GM12878 (cell line): ENCODE measurements at regions not wholly inside any gene's neighbourhood (a gene's known extent, or its start where the extent isn't known, plus 50 kb on each side); places are given as distances from the start of the nearest gene placed in this dataset.

ENCODE experiments used
- ATAC-seq: fragments of 200-7000 bp; cut with Tn5 transposase; 3 replicates; pipeline ENCODE4 v1.9.1; 2020; ENCODE audit warnings: mild to moderate bottlenecking, moderate library complexity
- BruUV-seq: library from RNA; stranded (reverse); fragments of 400-500 nt; replicated peaks from 2 replicates; lab custom pipeline; 2021; lab: Mats Ljungman, UMichigan
- CTCF ChIA-PET: fragments of 300-600 bp; sonication (Branson Sonifier 250); formaldehyde crosslinking; extraction: SDS; loops from one replicate; lab custom pipeline; 2021; ENCODE audit warnings: inconsistent platforms; lab: Yijun Ruan, JAX
- POLR2A ChIA-PET: fragments of 350-600 bp; formaldehyde crosslinking; extraction: SDS; loops from one replicate; lab custom pipeline; 2021; ENCODE audit warnings: inconsistent platforms; lab: Charles Lee
- RAD21 ChIA-PET: fragments of 300-600 bp; sonication (Branson Sonifier 250); formaldehyde crosslinking; loops from one replicate; lab custom pipeline; 2023; ENCODE audit warnings: antibody characterized with exemption; ENCODE audit not compliant: unreplicated experiment; lab: Charles Lee
- SMC1A ChIA-PET: fragments of 300-600 bp; sonication (Branson Sonifier 250); formaldehyde crosslinking; loops from one replicate; lab custom pipeline; 2023; ENCODE audit not compliant: unreplicated experiment, uncharacterized antibody; lab: Charles Lee
- DNase-seq: peaks from one replicate; pipeline ENCODE4 v3.0.0-alpha.2; 2011; ENCODE audit warnings: low read depth, low spot score
- FAIRE-seq: peaks from 3 replicates; lab custom pipeline; 2011; peaks lifted over from hg19 to GRCh38; lab: Jason Lieb, UNC
- H2AFZ ChIP-seq: 2 replicates; pipeline ENCODE4 v1.6.0; 2011; ENCODE audit warnings: low read depth, low read length, control low read depth; ENCODE audit not compliant: control insufficient read depth
- H3K27ac ChIP-seq: 2 replicates; pipeline ENCODE4 v1.5.1; 2011; ENCODE audit warnings: control low read depth; ENCODE audit not compliant: control insufficient read depth, insufficient read depth
- H3K27me3 ChIP-seq, 2 experiments: replicated peaks in 1 of 2; 2 replicates each; pipeline versions ENCODE4 v1.6.0 to v1.6.1; 2011; ENCODE audit warnings: low read length in 1 of 2; ENCODE audit not compliant: control insufficient read depth in 2 of 2, insufficient read depth in 2 of 2
- H3K36me3 ChIP-seq, 2 experiments: 2 replicates each; pipeline ENCODE4 v1.5.1; 2011; ENCODE audit warnings: low read length in 1 of 2; ENCODE audit not compliant: control insufficient read depth in 2 of 2, insufficient read depth in 2 of 2
- H3K4me1 ChIP-seq: 2 replicates; pipeline ENCODE4 v1.6.1; 2011; ENCODE audit warnings: mild to moderate bottlenecking, low read length, moderate library complexity, mixed read lengths; ENCODE audit not compliant: control insufficient read depth, insufficient read depth
- H3K4me2 ChIP-seq: 2 replicates; pipeline ENCODE4 v1.6.0; 2011; ENCODE audit warnings: control low read depth; ENCODE audit not compliant: control insufficient read depth, insufficient read depth
- H3K4me3 ChIP-seq: fragments of 200-600 bp; sonication (generic); 2 replicates; pipeline ENCODE4 v1.5.1; 2016
- H3K79me2 ChIP-seq: 2 replicates; pipeline ENCODE4 v1.6.0; 2011; ENCODE audit warnings: low read length; ENCODE audit not compliant: control insufficient read depth, insufficient read depth
- H3K9ac ChIP-seq: 2 replicates; pipeline ENCODE4 v1.8.0; 2011; ENCODE audit warnings: low read length, control low read depth, mixed read lengths; ENCODE audit not compliant: control insufficient read depth, insufficient read depth
- H3K9me3 ChIP-seq: replicated peaks from 3 replicates; pipeline ENCODE4 v1.5.1; 2011; ENCODE audit warnings: mild to moderate bottlenecking, low read length; ENCODE audit not compliant: control insufficient read depth, insufficient read depth
- H4K20me1 ChIP-seq: 2 replicates; pipeline ENCODE4 v1.6.0; 2011; ENCODE audit not compliant: control insufficient read depth, insufficient read depth
- CUX1 ChIP-seq: IDR thresholded peaks from 2 replicates; pipeline ENCODE4 v1.6.1; 2012; ENCODE audit warnings: improper control_type of control experiment, low read depth, low read length; ENCODE audit not compliant: insufficient replicate concordance
- E4F1 ChIP-seq: fragments of 450-650 bp; IDR thresholded peaks from 2 replicates; pipeline ENCODE4 v1.6.1; 2018; ENCODE audit warnings: borderline replicate concordance, mild to moderate bottlenecking; ENCODE audit not compliant: partially characterized antibody
- GATAD2B ChIP-seq: fragments of 450-650 bp; conservative IDR thresholded peaks from 2 replicates; pipeline ENCODE4 v1.6.1; 2017; ENCODE audit warnings: low read depth, mild to moderate bottlenecking, moderate library complexity
- NFXL1 ChIP-seq: fragments of 450-650 bp; IDR thresholded peaks from 2 replicates; pipeline ENCODE4 v1.6.1; 2017; ENCODE audit warnings: antibody characterized with exemption, mild to moderate bottlenecking, borderline replicate concordance
- RBBP5 ChIP-seq: fragments of 200-600 bp; sonication (generic); conservative IDR thresholded peaks from 2 replicates; pipeline ENCODE4 v1.6.1; 2016
- RELA ChIP-seq: fragments of 450-650 bp; IDR thresholded peaks from 2 replicates; pipeline ENCODE4 v1.8.0; 2014; ENCODE audit warnings: borderline replicate concordance; ENCODE audit not compliant: partially characterized antibody
- SIX5 ChIP-seq: IDR thresholded peaks from 2 replicates; pipeline ENCODE4 v1.6.1; 2011; ENCODE audit warnings: mild to moderate bottlenecking, low read depth, low read length, moderate library complexity; ENCODE audit not compliant: severe bottlenecking
- SP1 ChIP-seq: IDR thresholded peaks from one replicate; pipeline ENCODE4 v1.6.1; 2011; ENCODE audit warnings: low read depth, low read length
- WRNIP1 ChIP-seq: IDR thresholded peaks from 2 replicates; pipeline ENCODE4 v1.6.1; 2011; ENCODE audit warnings: low read depth, low read length, improper control_type of control experiment, borderline replicate concordance
- YBX1 ChIP-seq: fragments of 450-650 bp; IDR thresholded peaks from 2 replicates; pipeline ENCODE4 v1.6.1; 2016; ENCODE audit warnings: antibody characterized with exemption
- WGBS: methylation state at CpG from one replicate; pipeline ENCODE4 v1.1.6; 2016; ENCODE audit warnings: low lambda C conversion rate; ENCODE audit not compliant: insufficient replicate concordance, insufficient coverage; ENCODE audit errors: missing lambda C conversion rate; 5-methylcytosine and 5-hydroxymethylcytosine counted together
- in situ Hi-C: fragments of 300-500 bp; cut with MboI; formaldehyde crosslinking; loops from 9 replicates; pipeline ENCODE4 v1.14.3; 2018; ENCODE audit warnings: mixed read lengths
- intact Hi-C: fragments of 100-400 bp; cut with micrococcal nuclease; formaldehyde crosslinking; loops from one replicate; pipeline ENCODE4 v1.14.2; 2022; ENCODE audit not compliant: unreplicated experiment

- ATAC-seq (no peak), FAIRE-seq (no peak), DNase-seq (no peak)
- in situ Hi-C loops: no loop called here
- CTCF ChIA-PET: interaction anchor here (1.6 kb wide), 1 partner anchor 253 kb away, joined by 3 read pairs; no protein-coding TSS in a partner anchor
- POLR2A ChIA-PET: no interaction called here
- intact Hi-C loops: no loop called here
- Histone ChIP-seq H3K4me3 (no peak overlapping the region), H3K36me3 (no peaks in the 10 kb centered on the region), H3K4me2 (no peak overlapping the region), H3K9ac (no peak overlapping the region), H3K9me3 (no peaks in the 10 kb centered on the region), H3K4me1 (no peaks in the 10 kb centered on the region), H2AFZ (no peak overlapping the region), H3K27me3 (no peaks in the 10 kb centered on the region), H3K27ac (no peak overlapping the region), H3K79me2 (no peaks in the 10 kb centered on the region), H4K20me1 (no peaks in the 10 kb centered on the region)
- WGBS: 45% methylated on average over 16 of the region's 16 CpGs
- RAD21 ChIA-PET: no interaction called here
- TF ChIP-seq SIX5 (no peak), GATAD2B (no peak), RBBP5 (no peak), CUX1 (no peak), SP1 (no peak), RELA (no peak), YBX1 (no peak), NFXL1 (no peak), E4F1 (no peak), WRNIP1 (no peak)
- SMC1A ChIA-PET: interaction anchor here (1.3 kb wide), 1 partner anchor 10 kb away, joined by 3 read pairs; no protein-coding TSS in a partner anchor
- BruUV-seq: no TSS peak
These were observed 177.5 kb downstream of the ZDHHC21 start for GRCh38 chr9:14515571-14516198.
